ENCODE measurements at regions not wholly inside any gene's neighbourhood (a gene's known extent, or its start where the extent isn't known, plus 50 kb on each side); places are given as distances from the start of the nearest gene placed in this dataset.

DNA sequence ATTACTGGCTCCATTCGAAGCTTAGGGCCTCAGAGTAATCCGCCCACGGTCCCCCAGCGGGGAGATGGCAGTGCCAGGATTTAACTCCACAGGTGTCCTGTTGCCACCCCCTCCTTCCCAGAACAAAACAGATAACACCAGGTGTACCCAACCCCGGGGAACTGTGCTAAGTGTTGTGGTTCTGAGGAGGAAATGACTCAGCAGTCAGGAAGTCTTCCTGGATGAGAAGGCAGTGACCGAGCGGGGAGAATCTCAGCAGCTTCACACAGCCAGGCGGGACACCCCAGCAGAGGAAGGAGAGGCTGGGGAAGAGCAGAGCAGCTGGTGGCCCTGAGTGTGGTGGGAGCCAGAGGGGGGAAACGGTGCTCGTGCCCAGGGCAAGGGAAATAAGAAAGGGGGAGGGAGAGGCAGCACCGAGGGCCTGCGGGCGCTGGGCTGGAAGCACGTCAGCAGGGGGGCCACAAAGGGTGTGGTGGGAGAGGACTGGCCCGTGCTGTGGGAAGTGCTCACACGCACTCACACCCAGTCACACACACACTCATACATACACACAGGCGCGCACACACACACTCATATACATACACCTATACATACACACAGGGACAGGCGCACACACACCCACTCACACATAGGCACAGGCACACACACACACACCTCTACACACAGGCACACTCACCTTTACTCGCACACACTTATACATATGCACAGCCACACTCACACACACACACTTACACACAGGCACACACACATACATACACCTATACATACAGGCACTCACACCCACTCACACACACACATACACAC is 59.8 kb upstream of the CHST15 start:
- Mint-ChIP-seq H3K9me3 (ENCODE audit: low read depth) (peaks cover 5% of the 10 kb centered on the region), H3K27ac (ENCODE audit: unreplicated experiment) (no peak overlapping the region), H3K27me3 (ENCODE audit: low read depth) (no peaks in the 10 kb centered on the region), H3K4me3 (ENCODE audit: unreplicated experiment) (no peak overlapping the region), H3K4me1 (ENCODE audit: low read depth) (peaks cover 41% of the 10 kb centered on the region), H3K36me3 (ENCODE audit: low read depth) (peaks cover 3% of the 10 kb centered on the region)
- TF ChIP-seq, protein P1, sequence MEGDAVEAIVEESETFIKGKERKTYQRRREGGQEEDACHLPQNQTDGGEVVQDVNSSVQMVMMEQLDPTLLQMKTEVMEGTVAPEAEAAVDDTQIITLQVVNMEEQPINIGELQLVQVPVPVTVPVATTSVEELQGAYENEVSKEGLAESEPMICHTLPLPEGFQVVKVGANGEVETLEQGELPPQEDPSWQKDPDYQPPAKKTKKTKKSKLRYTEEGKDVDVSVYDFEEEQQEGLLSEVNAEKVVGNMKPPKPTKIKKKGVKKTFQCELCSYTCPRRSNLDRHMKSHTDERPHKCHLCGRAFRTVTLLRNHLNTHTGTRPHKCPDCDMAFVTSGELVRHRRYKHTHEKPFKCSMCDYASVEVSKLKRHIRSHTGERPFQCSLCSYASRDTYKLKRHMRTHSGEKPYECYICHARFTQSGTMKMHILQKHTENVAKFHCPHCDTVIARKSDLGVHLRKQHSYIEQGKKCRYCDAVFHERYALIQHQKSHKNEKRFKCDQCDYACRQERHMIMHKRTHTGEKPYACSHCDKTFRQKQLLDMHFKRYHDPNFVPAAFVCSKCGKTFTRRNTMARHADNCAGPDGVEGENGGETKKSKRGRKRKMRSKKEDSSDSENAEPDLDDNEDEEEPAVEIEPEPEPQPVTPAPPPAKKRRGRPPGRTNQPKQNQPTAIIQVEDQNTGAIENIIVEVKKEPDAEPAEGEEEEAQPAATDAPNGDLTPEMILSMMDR (IDR thresholded peaks at IDR 0.05), result no peak
- no peak for DNase-seq (ENCODE audit: low spot score)

DNA sequence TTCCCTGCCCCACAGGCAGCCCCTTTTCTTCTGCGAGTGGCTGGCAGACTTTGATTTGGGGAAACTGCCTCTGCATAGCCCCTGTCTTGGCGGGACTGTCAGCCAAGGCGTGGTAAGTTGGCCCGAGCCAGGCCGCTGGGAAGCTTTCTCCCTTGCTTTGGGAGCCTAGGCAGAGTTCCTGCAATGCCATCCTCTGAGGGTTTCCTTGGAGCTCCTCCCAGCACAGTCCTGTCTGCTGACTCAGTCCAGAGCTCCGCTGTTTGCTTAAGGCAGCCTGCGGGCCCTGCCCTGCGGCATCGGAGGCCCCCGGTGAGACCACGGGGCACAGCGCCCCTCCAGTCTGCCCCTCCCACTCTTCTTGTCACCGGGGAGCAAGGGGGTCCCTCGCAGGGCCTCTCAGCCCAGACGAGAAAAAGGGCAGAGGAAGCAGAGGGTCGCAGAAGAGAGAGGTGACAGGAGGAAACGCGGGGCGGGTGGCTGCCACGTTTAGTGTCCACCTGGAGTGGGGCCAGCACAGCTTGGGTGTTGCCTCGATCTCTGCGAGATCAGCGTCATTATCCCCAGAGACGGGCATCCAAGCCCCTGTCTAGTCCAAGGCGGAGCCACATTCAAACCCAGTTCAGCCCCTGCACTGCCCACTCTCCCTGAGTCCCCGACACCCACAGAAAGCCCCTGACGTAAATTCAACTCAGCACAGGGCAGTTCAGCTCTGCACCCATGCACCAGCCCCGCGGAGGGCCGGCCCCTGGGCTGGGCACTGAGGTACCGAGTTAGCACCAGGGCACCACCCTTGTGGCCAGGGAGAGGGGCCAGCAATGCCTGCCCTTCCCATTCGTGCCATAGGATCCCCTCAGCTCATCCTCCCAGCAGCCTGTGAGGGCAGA is 59.0 kb upstream of the CHST15 start:
- peaks cover 35% of the 10 kb centered on the region for H3K4me1 Mint-ChIP-seq (ENCODE audit: low read depth)
- TF ChIP-seq, protein P1 (IDR thresholded peaks at IDR 0.05), result no peak
- DNase-seq (ENCODE audit: low spot score), result no peak
- peak overlapping the region; percentile 38 for H3K4me3 Mint-ChIP-seq (ENCODE audit: unreplicated experiment)
- no peak overlapping the region for H3K27ac Mint-ChIP-seq (ENCODE audit: unreplicated experiment)
- H3K27me3 Mint-ChIP-seq (ENCODE audit: low read depth), result no peaks in the 10 kb centered on the region
- no peaks in the 10 kb centered on the region for H3K9me3 Mint-ChIP-seq (ENCODE audit: low read depth)
- H3K36me3 Mint-ChIP-seq (ENCODE audit: low read depth), result no peaks in the 10 kb centered on the region

DNA sequence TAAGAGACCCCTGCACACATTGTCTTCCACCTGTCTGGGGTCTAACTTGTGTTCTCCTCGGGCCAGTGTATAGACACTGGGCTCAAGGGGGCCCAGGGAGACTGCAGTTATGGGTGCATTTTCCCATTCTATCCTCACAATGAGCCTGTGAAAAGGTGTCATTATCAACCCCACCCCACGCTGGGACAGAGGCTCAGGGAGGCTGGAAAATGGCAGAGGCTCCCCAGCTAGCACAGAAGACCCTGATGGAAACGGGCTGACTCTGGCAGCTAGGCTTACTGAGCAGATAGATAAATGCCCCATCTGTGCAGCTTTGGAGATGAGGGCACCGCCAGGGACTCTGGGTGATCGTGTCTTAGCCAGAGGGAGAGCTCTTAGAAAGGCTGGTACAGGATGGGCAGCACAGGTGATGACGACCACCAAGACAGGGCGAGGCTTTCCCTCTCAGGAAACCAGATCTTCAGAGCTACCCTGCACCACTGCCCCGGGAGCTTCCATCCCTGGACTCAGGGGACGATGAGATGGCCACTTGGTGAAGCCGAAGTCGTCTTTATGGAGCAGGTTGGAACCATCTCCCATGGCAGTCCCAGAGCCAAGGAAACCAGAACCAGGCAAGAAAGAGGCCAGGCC is 58.2 kb upstream of the CHST15 start:
- no peak for DNase-seq (ENCODE audit: low spot score)
- H3K27ac Mint-ChIP-seq (ENCODE audit: unreplicated experiment), result no peak overlapping the region
- TF ChIP-seq, protein P1 (IDR thresholded peaks at IDR 0.05), result no peak
- H3K27me3 Mint-ChIP-seq (ENCODE audit: low read depth), result no peaks in the 10 kb centered on the region
- no peaks in the 10 kb centered on the region for H3K9me3 Mint-ChIP-seq (ENCODE audit: low read depth)
- no peak overlapping the region for H3K4me3 Mint-ChIP-seq (ENCODE audit: unreplicated experiment)
- H3K4me1 Mint-ChIP-seq (ENCODE audit: low read depth), result peaks cover 27% of the 10 kb centered on the region
- H3K36me3 Mint-ChIP-seq (ENCODE audit: low read depth), result no peaks in the 10 kb centered on the region

DNA sequence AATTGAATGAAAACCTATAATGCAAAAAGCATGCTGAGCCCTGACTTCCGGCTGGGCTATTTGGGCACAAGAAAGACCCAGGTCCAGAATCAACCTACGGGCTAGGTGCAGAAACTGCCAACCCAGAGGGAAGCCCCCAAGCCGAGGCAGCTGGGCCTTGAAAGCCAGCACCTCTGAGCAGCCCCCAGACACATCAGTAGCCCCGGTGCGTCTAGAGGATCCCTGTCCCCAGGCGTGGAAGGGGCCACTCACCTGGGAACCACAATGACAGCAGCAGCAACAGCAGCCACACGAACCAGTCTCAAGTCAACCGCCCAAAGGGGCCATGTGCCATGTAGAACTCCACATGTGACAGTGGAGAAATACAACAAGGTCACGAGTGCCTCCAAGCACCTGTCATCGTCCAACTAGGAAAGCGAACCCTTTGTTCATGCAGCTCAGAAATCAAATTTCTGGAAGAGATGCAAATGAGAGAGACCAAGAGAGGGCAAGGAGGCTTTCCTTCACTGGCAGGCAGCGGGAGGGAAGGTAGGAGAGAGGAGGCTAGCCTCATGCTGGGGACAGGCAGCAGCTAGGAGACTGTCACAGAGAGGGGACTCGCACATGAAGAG is 57.5 kb upstream of the CHST15 start:
- no peaks in the 10 kb centered on the region for H3K27me3 Mint-ChIP-seq (ENCODE audit: low read depth)
- no peaks in the 10 kb centered on the region for H3K36me3 Mint-ChIP-seq (ENCODE audit: low read depth)
- peaks cover 20% of the 10 kb centered on the region for H3K4me1 Mint-ChIP-seq (ENCODE audit: low read depth)
- no peak for DNase-seq (ENCODE audit: low spot score)
- H3K9me3 Mint-ChIP-seq (ENCODE audit: low read depth), result no peaks in the 10 kb centered on the region
- peak overlapping the region; percentile 39 for H3K27ac Mint-ChIP-seq (ENCODE audit: unreplicated experiment)
- TF ChIP-seq, protein P1 (IDR thresholded peaks at IDR 0.05), result no peak
- no peak overlapping the region for H3K4me3 Mint-ChIP-seq (ENCODE audit: unreplicated experiment)
